Lung (tissue), 11 donors: ENCODE measurements at regions not wholly inside any gene's neighbourhood (a gene's known extent, or its start where the extent isn't known, plus 50 kb on each side); places are given as distances from the start of the nearest gene placed in this dataset.
"Not testable (repeated sequence)": the region's sequence is repeated elsewhere in the genome, so short reads cannot be mapped to it uniquely, and the experiment has no call there.

Experiments
- ATAC-seq: fragments of 200-7000 bp; cut with Tn5 transposase; one replicate; pipeline ENCODE4 v1.9.1; 2020; ENCODE audit warnings: moderate number of reproducible peaks; ENCODE audit not compliant: insufficient read depth, low FRiP score
- DNase-seq, 3 donors: peaks; one replicate each; pipeline ENCODE4 v3.0.0-alpha.2; 2013 to 2017
- H3K27ac ChIP-seq, 2 donors: one replicate each; pipeline ENCODE4 v1.5.1; 2013; ENCODE audit warnings: mild to moderate bottlenecking in 2 of 2, moderate library complexity in 2 of 2, control low read depth in 1 of 2, inconsistent platforms in 1 of 2, low read depth in 1 of 2, low read length in 1 of 2
- H3K27me3 ChIP-seq, 3 donors: one replicate each; pipeline ENCODE4 v1.5.1; 2013; ENCODE audit warnings: low read length in 2 of 3; ENCODE audit not compliant: control insufficient read depth in 3 of 3, insufficient read depth in 3 of 3
- H3K36me3 ChIP-seq, 4 donors: one replicate each; pipeline ENCODE4 v1.5.1; 2013; ENCODE audit warnings: low read length in 4 of 4, mild to moderate bottlenecking in 1 of 4, moderate library complexity in 1 of 4; ENCODE audit not compliant: control insufficient read depth in 4 of 4, insufficient read depth in 4 of 4
- H3K4me1 ChIP-seq, 5 donors: one replicate each; pipeline ENCODE4 v1.5.1; 2013; ENCODE audit warnings: low read length in 5 of 5, mild to moderate bottlenecking in 2 of 5, moderate library complexity in 1 of 5; ENCODE audit not compliant: control insufficient read depth in 5 of 5, insufficient read depth in 5 of 5
- H3K4me3 ChIP-seq: one replicate; pipeline ENCODE4 v1.5.1; 2013; ENCODE audit warnings: mild to moderate bottlenecking, control low read depth, moderate library complexity
- H3K9ac ChIP-seq, 2 donors: one replicate each; pipeline ENCODE4 v1.5.1; 2013; ENCODE audit warnings: low read length in 2 of 2, control low read depth in 1 of 2; ENCODE audit not compliant: insufficient read depth in 1 of 2
- H3K9me3 ChIP-seq, 4 donors: one replicate each; pipeline ENCODE4 v1.5.1; 2013; ENCODE audit warnings: low read length in 3 of 4, mild to moderate bottlenecking in 1 of 4, moderate library complexity in 1 of 4; ENCODE audit not compliant: control insufficient read depth in 4 of 4, insufficient read depth in 3 of 4
- CTCF ChIP-seq: IDR thresholded peaks from 2 replicates; pipeline ENCODE4 v1.5.1; 2012; ENCODE audit warnings: mild to moderate bottlenecking; ENCODE audit errors: control extremely low read depth, extremely low read depth
- WGBS, 2 donors: extraction: QIAGEN DNeasy Blood & Tissue Kit; methylation state at CpG; one replicate each; pipeline ENCODE4 v1.1.7; 2013; 5-methylcytosine and 5-hydroxymethylcytosine counted together
- donor health status: control.
- donor health status: control.
- donor health status: Bipolar disorder and iron deficiency.
- donor health status: healthy.
- donor health status: DM: yes; HTN: yes; CAD: no.

DNA sequence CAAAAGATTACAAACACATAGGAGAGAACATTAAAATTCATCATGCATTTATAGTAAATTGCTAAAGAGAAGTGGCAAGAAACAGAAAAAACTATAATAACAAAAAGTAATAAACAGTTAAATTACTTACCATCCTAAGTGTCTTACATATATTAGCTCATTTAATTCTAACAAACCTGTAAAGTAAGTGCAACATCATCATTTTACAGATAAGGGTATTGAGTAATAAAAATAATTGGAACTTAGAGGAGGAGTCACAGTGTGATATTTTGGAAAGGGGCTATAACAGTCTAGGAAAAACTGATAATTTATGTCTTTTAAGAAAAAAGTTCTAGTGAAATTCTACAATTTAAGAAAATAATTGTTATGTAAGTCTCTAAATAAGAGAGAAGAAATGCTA is 592.8 kb downstream of the DMRTA1 start:
- H3K9ac ChIP-seq, result no peak overlapping the region
- H3K36me3 ChIP-seq, result no peaks in the 10 kb centered on the region
- DNase-seq, result no peak
- H3K9me3 ChIP-seq, result no peaks in the 10 kb centered on the region
- no peaks in the 10 kb centered on the region for H3K27me3 ChIP-seq
- no peak overlapping the region for H3K4me3 ChIP-seq
- TF ChIP-seq CTCF, result no peak
- no peaks in the 10 kb centered on the region for H3K4me1 ChIP-seq
- ATAC-seq, result no peak
- no peak overlapping the region for H3K27ac ChIP-seq

GRCh38 chr9:23041466-23041865 is 594.8 kb downstream of the DMRTA1 start:
- ATAC-seq, result no peak
- no peaks in the 10 kb centered on the region for H3K9me3 ChIP-seq
- DNase-seq, result no peak
- no peaks in the 10 kb centered on the region for H3K27me3 ChIP-seq
- no peak overlapping the region for H3K4me3 ChIP-seq
- H3K36me3 ChIP-seq, result no peaks in the 10 kb centered on the region
- TF ChIP-seq CTCF, result no peak
- no peak overlapping the region for H3K9ac ChIP-seq
- H3K27ac ChIP-seq, result no peak overlapping the region
- no peaks in the 10 kb centered on the region for H3K4me1 ChIP-seq

GRCh38 chr9:23044549-23044948 is 597.9 kb downstream of the DMRTA1 start:
- Histone ChIP-seq H3K27me3 (no peaks in the 10 kb centered on the region), H3K36me3 (no peaks in the 10 kb centered on the region), H3K4me3 (no peak overlapping the region), H3K27ac (no peak overlapping the region), H3K9ac (no peak overlapping the region), H3K9me3 (no peaks in the 10 kb centered on the region), H3K4me1 (no peaks in the 10 kb centered on the region)
- DNase-seq (no peak), ATAC-seq (no peak)
- TF ChIP-seq CTCF, result no peak

DNA sequence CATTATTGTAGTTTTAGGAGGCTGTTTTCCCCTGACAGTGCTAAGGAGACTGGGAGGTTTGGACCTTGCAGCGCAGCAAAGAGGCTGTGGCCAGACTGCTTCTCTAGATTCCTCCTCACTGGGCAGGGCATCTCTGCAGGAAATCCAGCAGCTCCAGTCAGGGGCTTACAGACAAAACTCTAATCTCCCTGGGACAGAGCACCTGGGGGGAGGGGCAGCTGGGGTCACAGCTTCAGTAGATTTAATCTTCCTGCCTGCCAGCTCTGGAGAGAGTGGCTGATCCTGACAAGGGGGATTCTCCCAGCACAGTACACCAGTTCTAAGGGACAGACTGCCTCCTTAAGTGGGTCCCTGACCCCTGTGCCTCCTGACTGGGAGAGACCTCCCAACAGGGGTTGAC is 599.4 kb downstream of the DMRTA1 start:
- not testable (repeated sequence) for H3K4me3 ChIP-seq, H3K9ac ChIP-seq, ATAC-seq, H3K9me3 ChIP-seq, H3K27me3 ChIP-seq, H3K4me1 ChIP-seq, H3K36me3 ChIP-seq, H3K27ac ChIP-seq, DNase-seq
- WGBS, 2 donors, result 93 to 94% methylated on average over 1 of the region's 1 CpG
